GM23338 (cell line): ENCODE measurements at regions not wholly inside any gene's neighbourhood (a gene's known extent, or its start where the extent isn't known, plus 50 kb on each side); places are given as distances from the start of the nearest gene placed in this dataset.

Experiments
- ETS1 ChIP-seq: IDR thresholded peaks from 2 replicates; pipeline ENCODE4 v1.6.1; 2016; ENCODE audit warnings: antibody characterized with exemption
- EZH2 ChIP-seq: fragments of 200-600 bp; sonication (generic); IDR thresholded peaks from one replicate; pipeline ENCODE4 v1.8.0; 2017; ENCODE audit warnings: antibody characterized with exemption, mild to moderate bottlenecking, low read depth; ENCODE audit not compliant: unreplicated experiment
- JUNB ChIP-seq: IDR thresholded peaks from one replicate; pipeline ENCODE4 v1.6.1; 2016; ENCODE audit warnings: antibody characterized with exemption; ENCODE audit not compliant: unreplicated experiment
- NANOG ChIP-seq: IDR thresholded peaks from 2 replicates; pipeline ENCODE4 v1.6.1; 2016; ENCODE audit warnings: antibody characterized with exemption, borderline replicate concordance
- REST ChIP-seq: IDR thresholded peaks from one replicate; pipeline ENCODE4 v1.6.1; 2018; ENCODE audit warnings: antibody characterized with exemption; ENCODE audit not compliant: unreplicated experiment
- STAT1 ChIP-seq: IDR thresholded peaks from one replicate; pipeline ENCODE4 v1.6.1; 2016; ENCODE audit warnings: antibody characterized with exemption; ENCODE audit not compliant: unreplicated experiment
- ZNF331 ChIP-seq: fragments of 250-450 bp; sonication (Bioruptor Pico); IDR thresholded peaks from 2 replicates; pipeline ENCODE4 v1.5.0; 2020; ENCODE audit warnings: low read depth, mild to moderate bottlenecking, moderate library complexity
- ZNF462 ChIP-seq: fragments of 250-450 bp; sonication (Bioruptor Pico); IDR thresholded peaks from 2 replicates; pipeline ENCODE4 v1.5.0; 2020; ENCODE audit warnings: mild to moderate bottlenecking, moderate library complexity

GRCh38 chr3:151553888-151554287 lies 93.0 kb upstream of the IGSF10 start (continued):
- TF ChIP-seq ZNF462 (CRISPR knock-in tag) (no peak), EZH2 (no peak), REST (no peak), NANOG (no peak), STAT1 (no peak), JUNB (no peak), ETS1 (no peak), ZNF331 (CRISPR knock-in tag) (no peak)
